ENCODE measurements at regions not wholly inside any gene's neighbourhood (a gene's known extent, or its start where the extent isn't known, plus 50 kb on each side); places are given as distances from the start of the nearest gene placed in this dataset.

DNA sequence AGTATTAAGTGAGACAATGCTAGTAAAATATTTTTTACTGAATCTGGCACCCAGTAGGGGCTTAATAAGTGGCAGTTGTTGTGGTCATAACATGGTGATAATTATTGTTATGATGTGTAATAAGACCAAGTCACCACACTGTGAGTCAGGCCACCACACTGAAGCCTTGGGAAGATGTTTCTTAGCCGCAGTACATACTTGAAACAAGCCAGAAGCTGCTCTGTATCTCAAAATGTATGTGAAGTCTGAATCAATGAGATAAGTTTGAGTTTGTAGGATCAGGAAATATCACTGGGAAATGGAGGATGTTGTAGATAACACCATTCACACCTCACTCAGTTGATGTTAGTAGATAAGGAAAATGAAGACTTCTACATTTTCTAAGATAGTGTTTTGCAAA lies 51.3 kb upstream of the PTPN3 start:
- CTCF ChIA-PET: no interaction called here
- DNase-seq: no peak
- H3K36me3 Mint-ChIP-seq (ENCODE audit: low read depth): no peaks in the 10 kb centered on the region
- no peak overlapping the region for H3K27ac Mint-ChIP-seq
- no peaks in the 10 kb centered on the region for H3K9me3 Mint-ChIP-seq
- H3K4me3 Mint-ChIP-seq: no peak overlapping the region
- POLR2A ChIA-PET: no interaction called here
- H3K4me1 Mint-ChIP-seq: no peaks in the 10 kb centered on the region
- peaks cover 5% of the 10 kb centered on the region for H3K27me3 Mint-ChIP-seq

DNA sequence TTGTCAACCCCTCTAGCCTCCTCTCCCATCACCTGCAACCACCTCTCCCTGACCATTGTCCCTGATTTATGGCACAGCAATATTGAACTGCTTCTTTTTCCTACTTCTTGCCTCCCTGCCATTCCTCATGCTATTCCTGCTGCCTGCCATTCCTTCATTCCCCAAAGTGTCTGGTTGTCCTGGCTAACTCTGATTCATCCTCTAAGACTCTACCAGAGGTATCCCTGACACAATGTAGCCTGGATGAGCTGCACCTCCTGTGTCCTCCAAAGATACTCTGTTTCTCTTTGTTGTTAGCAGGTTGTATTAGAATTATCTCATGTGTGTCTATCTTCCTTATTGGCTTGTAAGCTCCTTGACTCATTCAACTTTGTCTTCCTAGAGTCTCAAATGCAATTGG lies 53.5 kb upstream of the PTPN3 start:
- no peak overlapping the region for H3K27ac Mint-ChIP-seq
- ChIA-PET CTCF (no interaction called here), POLR2A (no interaction called here)
- peaks cover 5% of the 10 kb centered on the region for H3K27me3 Mint-ChIP-seq
- H3K9me3 Mint-ChIP-seq: no peaks in the 10 kb centered on the region
- H3K4me1 Mint-ChIP-seq: no peaks in the 10 kb centered on the region
- no peak overlapping the region for H3K4me3 Mint-ChIP-seq
- no peaks in the 10 kb centered on the region for H3K36me3 Mint-ChIP-seq (ENCODE audit: low read depth)
- no peak for DNase-seq

DNA sequence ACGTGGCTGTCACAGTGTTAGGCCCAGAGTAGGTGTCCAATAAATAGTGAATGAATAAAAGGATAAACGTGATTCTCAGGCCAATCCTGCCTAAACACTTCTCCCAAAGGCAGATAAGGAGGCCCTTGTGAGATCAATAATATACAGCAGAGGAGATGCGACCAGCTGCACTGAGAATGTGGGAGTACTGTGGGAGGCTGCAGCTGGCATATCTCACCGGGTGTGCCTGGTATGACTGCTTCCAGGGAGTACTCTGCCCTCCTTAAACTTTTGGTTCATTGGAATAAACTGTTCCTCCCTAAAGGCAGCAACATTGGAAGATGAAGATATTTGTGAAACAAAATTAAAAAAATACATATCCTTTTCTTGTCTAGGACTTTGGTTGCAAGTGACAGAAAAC lies 57.1 kb upstream of the PTPN3 start:
- Mint-ChIP-seq H3K27me3 (peaks cover 5% of the 10 kb centered on the region), H3K4me3 (no peak overlapping the region), H3K4me1 (no peaks in the 10 kb centered on the region), H3K36me3 (ENCODE audit: low read depth) (no peaks in the 10 kb centered on the region), H3K9me3 (no peaks in the 10 kb centered on the region), H3K27ac (no peak overlapping the region)
- CTCF ChIA-PET: no interaction called here
- POLR2A ChIA-PET: no interaction called here
- DNase-seq: no peak

DNA sequence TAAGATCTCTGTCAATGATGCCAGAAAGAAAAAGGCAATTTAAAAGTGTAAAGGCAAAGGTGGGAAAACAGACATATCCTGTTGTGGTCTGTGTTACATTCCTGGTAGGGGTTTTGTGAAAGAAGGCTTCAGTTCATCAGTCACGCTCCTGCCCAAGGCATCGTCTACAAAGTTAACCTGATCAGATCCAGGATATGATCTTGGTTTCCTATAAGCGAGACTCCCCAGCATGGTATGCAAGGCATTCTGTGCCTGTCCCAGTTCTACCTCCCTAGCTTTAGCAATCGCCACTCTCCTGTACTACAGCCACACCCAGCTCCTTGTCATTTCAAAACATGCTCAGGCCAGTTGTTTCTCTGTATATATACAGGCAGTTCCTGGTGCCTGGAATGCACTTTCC lies 58.0 kb upstream of the PTPN3 start:
- H3K27ac Mint-ChIP-seq: no peak overlapping the region
- DNase-seq: no peak
- ChIA-PET POLR2A (no interaction called here), CTCF (no interaction called here)
- H3K4me1 Mint-ChIP-seq: no peaks in the 10 kb centered on the region
- peaks cover 5% of the 10 kb centered on the region for H3K27me3 Mint-ChIP-seq
- no peaks in the 10 kb centered on the region for H3K36me3 Mint-ChIP-seq (ENCODE audit: low read depth)
- H3K4me3 Mint-ChIP-seq: no peak overlapping the region
- no peaks in the 10 kb centered on the region for H3K9me3 Mint-ChIP-seq

DNA sequence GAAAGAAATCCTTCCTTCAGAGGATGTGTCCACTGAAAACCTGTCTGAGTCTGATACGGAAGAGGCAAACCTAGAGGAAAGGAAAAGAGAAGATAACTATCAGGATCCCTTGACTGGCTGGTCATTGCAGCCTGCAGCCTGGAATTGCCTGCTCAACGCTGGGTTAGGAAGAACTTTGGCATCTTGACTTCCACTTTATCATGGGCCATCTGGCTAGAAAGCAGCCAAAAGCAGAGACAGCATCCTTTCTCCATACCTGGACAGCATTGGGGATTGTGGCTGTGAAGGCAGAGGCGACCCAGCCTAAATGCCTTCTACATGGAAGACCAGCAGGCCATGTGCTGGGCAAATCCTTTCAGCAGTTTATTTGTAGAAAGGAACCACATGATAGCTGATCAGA lies 58.7 kb upstream of the PTPN3 start:
- H3K36me3 Mint-ChIP-seq (ENCODE audit: low read depth): no peaks in the 10 kb centered on the region

DNA sequence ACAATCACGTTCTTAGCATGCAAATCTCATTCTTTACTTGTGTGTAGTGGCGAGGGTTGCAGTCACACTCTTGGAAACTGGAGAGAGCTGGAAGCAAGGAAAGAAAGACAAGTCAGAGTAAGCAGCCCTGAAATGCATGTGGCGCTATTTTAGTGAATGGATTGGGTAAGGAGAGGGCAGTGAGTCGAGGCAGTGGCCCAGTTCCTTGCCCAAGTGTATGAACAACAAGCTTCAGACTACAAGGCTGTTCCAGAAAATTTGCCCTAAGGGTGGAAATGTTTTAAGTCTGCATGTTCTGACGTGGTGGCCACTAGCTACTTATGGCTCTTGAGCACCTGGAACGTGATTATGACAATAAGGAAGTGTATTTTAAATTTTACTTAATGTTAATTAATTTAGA lies 59.4 kb upstream of the PTPN3 start:
- DNase-seq: no peak
- Mint-ChIP-seq H3K27ac (no peak overlapping the region), H3K4me3 (no peak overlapping the region), H3K9me3 (no peaks in the 10 kb centered on the region), H3K4me1 (no peaks in the 10 kb centered on the region), H3K27me3 (peaks cover 2% of the 10 kb centered on the region), H3K36me3 (ENCODE audit: low read depth) (no peaks in the 10 kb centered on the region)
- POLR2A ChIA-PET: no interaction called here
- CTCF ChIA-PET: no interaction called here

More for the DNA sequence above, 58.7 kb upstream of the PTPN3 start:
- DNase-seq: no peak
- peaks cover 2% of the 10 kb centered on the region for H3K27me3 Mint-ChIP-seq
- no peak overlapping the region for H3K4me3 Mint-ChIP-seq
- POLR2A ChIA-PET: no interaction called here
- CTCF ChIA-PET: no interaction called here
- no peaks in the 10 kb centered on the region for H3K9me3 Mint-ChIP-seq
- no peak overlapping the region for H3K27ac Mint-ChIP-seq
- H3K4me1 Mint-ChIP-seq: no peaks in the 10 kb centered on the region

DNA sequence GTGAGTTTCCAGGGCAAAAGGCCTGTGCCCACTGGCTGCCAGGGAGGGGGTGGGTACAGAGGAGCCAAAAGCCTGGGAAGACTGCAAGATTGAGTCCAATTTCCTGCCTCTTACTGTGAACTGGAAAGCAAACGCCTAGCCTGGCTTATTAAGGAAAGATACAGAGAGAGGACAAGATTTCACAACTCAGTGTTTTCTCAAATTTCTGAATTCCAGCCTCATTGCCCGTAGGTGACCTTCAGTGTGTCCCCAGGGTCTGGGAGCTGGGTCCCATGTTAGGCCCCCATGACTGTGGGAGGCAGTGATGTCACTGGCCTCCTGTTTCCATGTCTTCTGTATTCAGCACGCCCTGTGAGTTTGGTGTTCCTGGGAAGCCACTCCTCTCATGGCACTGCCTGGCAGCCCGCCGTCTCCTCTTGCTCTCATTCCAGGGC lies 60.6 kb upstream of the PTPN3 start:
- Mint-ChIP-seq H3K4me3 (no peak overlapping the region), H3K4me1 (no peaks in the 10 kb centered on the region), H3K27ac (no peak overlapping the region), H3K27me3 (no peaks in the 10 kb centered on the region), H3K9me3 (no peaks in the 10 kb centered on the region), H3K36me3 (ENCODE audit: low read depth) (no peaks in the 10 kb centered on the region)
- ChIA-PET POLR2A (no interaction called here), CTCF (no interaction called here)
- DNase-seq: no peak

DNA sequence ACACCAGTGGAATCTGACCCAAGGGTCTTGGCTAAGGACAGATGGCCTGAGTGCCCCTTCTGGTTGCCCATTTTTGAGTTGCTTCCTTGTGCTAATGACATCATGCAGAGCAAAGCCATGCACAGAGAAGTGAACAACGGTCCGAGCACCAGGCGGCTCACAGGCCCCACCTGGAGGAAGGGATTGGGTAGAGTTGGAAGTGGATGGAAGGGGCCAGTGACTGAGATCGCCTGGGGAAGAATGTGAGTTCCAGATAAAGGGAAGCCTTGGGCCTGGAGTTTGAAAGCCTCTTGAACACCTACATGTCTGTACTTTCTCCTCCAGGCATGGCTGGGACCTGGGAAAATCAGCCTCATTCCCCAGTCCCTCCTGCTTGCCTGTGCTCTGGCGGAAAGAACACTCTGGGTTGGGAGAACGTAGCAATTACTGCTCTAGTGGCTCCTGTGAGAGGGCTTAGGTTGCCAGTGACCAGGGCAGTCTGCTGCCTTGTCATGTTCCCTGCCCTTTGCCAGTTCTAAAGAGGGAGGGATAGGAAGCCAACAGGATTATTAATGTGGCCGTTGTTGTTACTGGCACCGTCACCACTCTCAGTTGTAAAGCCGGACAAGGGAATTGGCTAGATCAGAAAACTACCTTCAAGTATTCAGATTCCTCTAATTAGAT lies 62.5 kb upstream of the PTPN3 start:
- ChIA-PET POLR2A (no interaction called here), CTCF (no interaction called here)
- DNase-seq: no peak
- Mint-ChIP-seq H3K27ac (no peak overlapping the region), H3K4me1 (no peaks in the 10 kb centered on the region), H3K9me3 (no peaks in the 10 kb centered on the region), H3K4me3 (no peak overlapping the region), H3K27me3 (peaks cover 7% of the 10 kb centered on the region), H3K36me3 (ENCODE audit: low read depth) (no peaks in the 10 kb centered on the region)

DNA sequence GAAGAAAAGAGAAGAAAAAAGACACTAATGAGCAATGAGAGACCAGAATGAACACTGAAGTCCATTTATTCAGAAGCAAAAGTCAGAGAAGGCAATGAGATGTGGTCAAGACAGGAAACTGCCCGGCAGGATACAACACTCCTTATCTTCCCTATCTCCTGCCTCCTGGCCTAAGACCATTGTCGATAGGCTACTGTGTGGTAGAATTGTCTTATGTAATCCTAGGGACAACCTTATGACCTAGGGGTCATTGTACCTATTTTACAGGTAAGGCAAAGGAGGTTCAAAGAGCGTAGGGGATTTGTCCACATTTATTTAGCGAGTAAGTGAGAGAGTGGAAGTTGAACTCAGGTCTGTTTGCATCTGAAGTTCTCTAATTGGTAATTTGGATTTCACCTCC lies 63.0 kb upstream of the PTPN3 start:
- POLR2A ChIA-PET: no interaction called here
- no peak overlapping the region for H3K27ac Mint-ChIP-seq
- H3K9me3 Mint-ChIP-seq: no peaks in the 10 kb centered on the region
- peaks cover 7% of the 10 kb centered on the region for H3K27me3 Mint-ChIP-seq
- no peak for DNase-seq
- no peaks in the 10 kb centered on the region for H3K36me3 Mint-ChIP-seq (ENCODE audit: low read depth)
- CTCF ChIA-PET: interaction anchor here (0.6 kb wide), 1 partner anchor 342 kb away, joined by 3 read pairs; no protein-coding TSS in a partner anchor
- no peaks in the 10 kb centered on the region for H3K4me1 Mint-ChIP-seq
- no peak overlapping the region for H3K4me3 Mint-ChIP-seq

DNA sequence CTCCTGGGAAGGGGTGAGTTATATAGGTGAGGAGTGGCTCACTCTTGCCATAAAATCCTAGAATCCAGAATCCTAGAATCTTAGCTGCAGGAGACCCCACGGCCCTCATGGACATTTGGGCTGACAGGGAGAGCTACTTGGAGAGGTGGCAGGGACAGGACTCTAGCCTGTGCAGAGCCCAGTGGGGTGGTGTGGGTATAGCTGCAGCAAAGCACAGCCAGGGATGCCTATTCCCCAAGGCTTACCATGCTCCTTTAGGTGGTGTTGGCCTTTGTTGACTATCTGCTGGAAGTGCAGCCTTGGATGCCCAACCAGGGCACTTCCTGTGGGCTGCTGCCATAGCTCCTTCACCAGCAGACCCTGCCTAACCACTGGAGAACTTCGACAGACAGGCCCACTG lies 70.0 kb upstream of the PTPN3 start:
- Mint-ChIP-seq H3K4me3 (no peak overlapping the region), H3K27me3 (peaks cover 20% of the 10 kb centered on the region), H3K27ac (no peak overlapping the region), H3K36me3 (ENCODE audit: low read depth) (no peaks in the 10 kb centered on the region), H3K9me3 (no peaks in the 10 kb centered on the region), H3K4me1 (no peaks in the 10 kb centered on the region)
- no peak for DNase-seq
- POLR2A ChIA-PET: no interaction called here
- CTCF ChIA-PET: interaction anchor here (0.7 kb wide), 1 partner anchor 17 kb away, joined by 3 read pairs; no protein-coding TSS in a partner anchor

DNA sequence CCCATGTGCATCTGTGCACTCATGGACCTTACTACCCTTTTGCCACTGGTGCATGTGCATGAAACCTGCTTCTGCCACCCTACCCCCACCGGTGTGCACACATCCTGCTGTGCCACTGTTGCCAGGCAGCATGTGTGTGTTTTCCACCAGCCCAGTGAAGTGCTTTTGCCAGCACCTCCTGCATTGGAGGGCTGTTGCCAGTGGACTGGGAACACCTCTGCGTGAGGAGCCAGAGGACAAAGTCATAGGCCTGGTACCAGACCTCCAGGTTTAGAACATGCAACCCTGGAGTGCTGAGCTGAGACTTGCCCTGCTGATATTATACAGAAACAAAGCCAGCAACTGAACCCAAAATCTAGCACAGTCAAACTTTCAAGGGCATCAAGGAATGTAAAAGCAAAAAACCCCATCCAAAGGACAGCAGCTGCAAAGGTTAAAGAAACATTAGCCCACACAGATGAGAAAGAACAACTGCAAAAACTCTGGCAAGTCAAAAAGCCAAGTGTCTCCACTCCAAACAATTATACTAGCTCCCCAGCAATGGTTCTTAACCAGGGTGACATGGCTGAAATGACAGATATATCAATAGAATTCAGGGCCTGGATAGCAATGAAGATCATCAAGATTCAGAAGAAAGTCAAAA lies 70.6 kb upstream of the PTPN3 start:
- no peak overlapping the region for H3K4me3 Mint-ChIP-seq
- POLR2A ChIA-PET: no interaction called here

DNA sequence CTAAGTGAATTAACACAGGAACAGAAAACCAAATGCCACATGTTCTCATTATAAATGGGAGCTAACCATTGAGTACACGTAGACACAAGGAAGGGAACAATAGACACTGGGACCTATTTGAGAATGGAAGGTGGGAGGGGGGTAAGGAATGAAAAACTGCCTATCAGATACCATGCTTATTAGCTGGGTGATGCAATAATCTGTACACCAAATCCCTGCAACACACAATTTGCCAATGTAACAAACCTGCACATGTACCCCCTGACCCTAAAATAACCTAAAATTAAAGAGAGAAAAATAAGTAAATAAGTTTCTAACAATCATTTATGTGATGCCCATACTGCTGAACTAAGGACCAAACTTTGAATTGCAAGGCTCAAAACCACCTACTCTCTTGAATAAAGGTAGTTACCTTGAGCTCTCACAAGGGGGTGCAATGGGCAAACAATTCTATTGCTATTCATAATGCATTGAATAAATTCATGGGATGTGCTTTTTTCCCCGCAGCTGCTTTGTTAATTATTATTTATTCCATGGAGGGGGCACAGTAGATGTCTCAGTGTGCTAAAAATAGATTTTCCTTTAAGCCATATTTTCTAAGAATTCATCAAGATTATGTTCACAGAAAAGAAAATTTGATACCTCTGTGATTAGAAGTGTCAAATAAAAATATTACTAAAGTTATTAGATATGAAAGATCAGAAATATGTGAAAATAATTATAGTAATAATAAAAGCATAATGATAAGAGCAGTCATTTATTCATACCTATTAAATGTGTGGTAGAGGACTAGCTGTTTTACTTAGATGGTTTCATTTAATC lies 76.2 kb upstream of the PTPN3 start:
- Mint-ChIP-seq H3K9me3 (no peaks in the 10 kb centered on the region), H3K27me3 (peaks cover 15% of the 10 kb centered on the region), H3K27ac (no peak overlapping the region), H3K4me1 (no peaks in the 10 kb centered on the region), H3K4me3 (no peak overlapping the region), H3K36me3 (ENCODE audit: low read depth) (no peaks in the 10 kb centered on the region)
- ChIA-PET POLR2A (interaction anchor here (1.0 kb wide), 1 partner anchor 574 kb away, joined by 3 read pairs; no protein-coding TSS in a partner anchor), CTCF (interaction anchor here (1.0 to 3.6 kb wide), 7 partner anchors 9 to 645 kb away, joined by 3 to 26 read pairs (median 4); no protein-coding TSS in a partner anchor)
- DNase-seq: no peak

More for the DNA sequence above, 70.6 kb upstream of the PTPN3 start:
- no peak overlapping the region for H3K27ac Mint-ChIP-seq
- H3K4me1 Mint-ChIP-seq: no peaks in the 10 kb centered on the region
- no peak for DNase-seq
- no peaks in the 10 kb centered on the region for H3K9me3 Mint-ChIP-seq
- CTCF ChIA-PET: interaction anchor here (0.7 kb wide), 1 partner anchor 16 kb away, joined by 3 read pairs; no protein-coding TSS in a partner anchor
- H3K36me3 Mint-ChIP-seq (ENCODE audit: low read depth): no peaks in the 10 kb centered on the region
- peaks cover 22% of the 10 kb centered on the region for H3K27me3 Mint-ChIP-seq

DNA sequence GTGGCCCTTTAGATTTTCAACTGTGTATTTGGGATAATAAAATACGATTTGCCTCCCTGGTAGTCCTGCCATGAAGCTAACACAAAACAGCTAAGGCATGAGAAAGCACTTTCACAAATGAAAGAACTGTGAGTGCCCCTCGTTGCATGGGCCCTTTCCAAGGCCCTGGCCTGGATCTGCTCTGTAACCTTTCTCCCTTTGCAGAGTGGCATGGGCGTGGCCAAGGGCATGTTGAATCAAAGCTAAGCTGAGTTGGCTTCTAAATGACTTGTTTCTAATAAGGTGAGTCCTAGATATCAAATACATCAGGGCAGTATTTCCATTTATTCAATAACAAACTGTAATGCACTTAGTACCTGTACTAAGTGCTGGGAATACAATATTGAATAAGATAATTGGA lies 78.7 kb upstream of the PTPN3 start:
- H3K27ac Mint-ChIP-seq: no peak overlapping the region
- H3K36me3 Mint-ChIP-seq (ENCODE audit: low read depth): no peaks in the 10 kb centered on the region
- no peak overlapping the region for H3K4me3 Mint-ChIP-seq
- H3K27me3 Mint-ChIP-seq: peaks cover 5% of the 10 kb centered on the region
- ChIA-PET POLR2A (no interaction called here), CTCF (interaction anchor here (3.6 kb wide), 1 partner anchor 241 kb away, joined by 26 read pairs; no protein-coding TSS in a partner anchor)
- DNase-seq: no peak
- no peaks in the 10 kb centered on the region for H3K9me3 Mint-ChIP-seq
- no peaks in the 10 kb centered on the region for H3K4me1 Mint-ChIP-seq

Data from activated CD4-positive, alpha-beta memory T cell treated with anti-CD3 and anti-CD28 coated beads, Interleukin-2, amount 10 ng/mL, durations not matched to agents 7 days and 5 days (primary cell).